OCI-LY3 (cell line): ENCODE measurements at regions not wholly inside any gene's neighbourhood (a gene's known extent, or its start where the extent isn't known, plus 50 kb on each side); places are given as distances from the start of the nearest gene placed in this dataset.

ENCODE experiments used
- H2AFZ ChIP-seq: fragments of 200-600, 300-600 bp; shearing (Covaris generic); 2 replicates; pipeline ENCODE4 v1.6.0; 2014; ENCODE audit warnings: antibody characterized with exemption, low read depth, low read length
- H3K27ac ChIP-seq: fragments of 200-600, 300-600 bp; sonication (generic); 2 replicates; pipeline ENCODE4 v1.5.1; 2014; ENCODE audit warnings: mild to moderate bottlenecking, low read length, moderate library complexity, mixed read lengths
- H3K27me3 ChIP-seq: fragments of 200-600, 300-600 bp; sonication (generic); 2 replicates; pipeline ENCODE4 v1.6.1; 2014; ENCODE audit warnings: low read depth, low read length, mixed read lengths
- H3K36me3 ChIP-seq: fragments of 200-600, 300-600 bp; sonication (generic); replicated peaks from 2 replicates; pipeline ENCODE3; 2014; ENCODE audit warnings: low read depth, low read length, mixed read lengths
- H3K4me1 ChIP-seq: fragments of 300-600, 200-600 bp; sonication (generic); 2 replicates; pipeline ENCODE4 v1.6.1; 2014; ENCODE audit warnings: low read length, mixed read lengths
- H3K4me2 ChIP-seq: fragments of 200-600, 300-600 bp; sonication (generic); 2 replicates; pipeline ENCODE4 v1.6.1; 2014; ENCODE audit warnings: low read length, mixed read lengths
- H3K4me3 ChIP-seq: fragments of 300-600, 200-600 bp; sonication (generic); 2 replicates; pipeline ENCODE4 v1.5.1; 2014; ENCODE audit warnings: antibody characterized with exemption, mild to moderate bottlenecking, low read length, moderate library complexity
- H3K79me2 ChIP-seq: fragments of 300-600, 200-600 bp; shearing (Covaris generic); 2 replicates; pipeline ENCODE4 v1.6.1; 2014; ENCODE audit warnings: mild to moderate bottlenecking, low read length, mixed read lengths
- H3K9ac ChIP-seq: fragments of 300-600, 200-600 bp; shearing (Covaris generic); 2 replicates; pipeline ENCODE4 v1.6.0; 2014; ENCODE audit warnings: mild to moderate bottlenecking, low read length, moderate library complexity
- H3K9me3 ChIP-seq: fragments of 200-600, 300-600 bp; shearing (Covaris generic); 2 replicates; pipeline ENCODE4 v1.6.1; 2014; ENCODE audit warnings: low read length, mixed read lengths; ENCODE audit not compliant: insufficient read depth
- H4K20me1 ChIP-seq: fragments of 200-600, 300-600 bp; sonication (generic); 2 replicates; pipeline ENCODE4 v1.6.1; 2016; ENCODE audit warnings: low read length, mixed read lengths; ENCODE audit not compliant: insufficient read depth
- EZH2phosphoT487 ChIP-seq: fragments of 200-600 bp; shearing (Covaris generic); IDR thresholded peaks from 2 replicates; pipeline ENCODE4 v1.6.1; 2018; ENCODE audit warnings: antibody characterized with exemption, mixed run types, low read depth
- TF ChIP-seq, protein P1 (sequence below): fragments of 200-600, 300-600 bp; sonication (generic); IDR thresholded peaks from 2 replicates; pipeline ENCODE4 v1.5.1; 2014; ENCODE audit warnings: antibody characterized with exemption, low read length, low read depth

DNA sequence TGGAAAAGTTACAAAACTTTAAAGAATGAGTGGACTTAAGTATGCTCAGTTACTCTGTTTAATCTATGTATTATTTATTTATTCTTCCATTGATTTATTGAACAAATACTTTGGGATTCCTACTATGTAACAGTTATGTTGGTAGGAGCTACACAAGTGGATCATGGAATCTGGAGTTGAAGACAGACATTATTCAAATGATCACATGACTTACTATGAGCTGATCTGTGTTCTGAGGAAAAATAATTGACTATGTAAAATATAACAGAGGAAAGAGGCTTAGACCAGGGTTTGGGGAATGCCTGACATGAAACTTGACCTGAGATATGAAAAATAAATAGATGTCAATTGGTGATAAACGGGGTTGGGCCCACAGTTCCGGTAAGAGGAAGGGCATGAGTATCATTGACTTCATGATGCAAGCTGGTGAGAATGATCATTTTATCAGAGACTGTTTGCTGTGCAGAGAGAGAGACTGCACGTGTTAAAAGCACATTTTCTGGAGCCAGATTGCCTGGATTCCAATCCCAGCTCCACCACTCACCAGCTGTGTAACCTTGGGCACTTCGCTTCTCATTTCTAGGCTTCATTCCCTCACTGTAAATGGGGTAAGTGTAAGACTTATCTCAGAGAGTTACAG is 179.0 kb downstream of the SPCS3 start:
- H3K4me3 ChIP-seq = no peak overlapping the region
- no peaks in the 10 kb centered on the region for H3K36me3 ChIP-seq
- H3K9ac ChIP-seq = no peak overlapping the region
- no peaks in the 10 kb centered on the region for H3K27me3 ChIP-seq
- H2AFZ ChIP-seq = no peak overlapping the region
- no peak overlapping the region for H3K27ac ChIP-seq
- H3K4me2 ChIP-seq = no peak overlapping the region
- TF ChIP-seq, protein P1, sequence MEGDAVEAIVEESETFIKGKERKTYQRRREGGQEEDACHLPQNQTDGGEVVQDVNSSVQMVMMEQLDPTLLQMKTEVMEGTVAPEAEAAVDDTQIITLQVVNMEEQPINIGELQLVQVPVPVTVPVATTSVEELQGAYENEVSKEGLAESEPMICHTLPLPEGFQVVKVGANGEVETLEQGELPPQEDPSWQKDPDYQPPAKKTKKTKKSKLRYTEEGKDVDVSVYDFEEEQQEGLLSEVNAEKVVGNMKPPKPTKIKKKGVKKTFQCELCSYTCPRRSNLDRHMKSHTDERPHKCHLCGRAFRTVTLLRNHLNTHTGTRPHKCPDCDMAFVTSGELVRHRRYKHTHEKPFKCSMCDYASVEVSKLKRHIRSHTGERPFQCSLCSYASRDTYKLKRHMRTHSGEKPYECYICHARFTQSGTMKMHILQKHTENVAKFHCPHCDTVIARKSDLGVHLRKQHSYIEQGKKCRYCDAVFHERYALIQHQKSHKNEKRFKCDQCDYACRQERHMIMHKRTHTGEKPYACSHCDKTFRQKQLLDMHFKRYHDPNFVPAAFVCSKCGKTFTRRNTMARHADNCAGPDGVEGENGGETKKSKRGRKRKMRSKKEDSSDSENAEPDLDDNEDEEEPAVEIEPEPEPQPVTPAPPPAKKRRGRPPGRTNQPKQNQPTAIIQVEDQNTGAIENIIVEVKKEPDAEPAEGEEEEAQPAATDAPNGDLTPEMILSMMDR = no peak
- TF ChIP-seq EZH2phosphoT487 = no peak
- no peaks in the 10 kb centered on the region for H3K4me1 ChIP-seq
- H4K20me1 ChIP-seq = no peaks in the 10 kb centered on the region
- no peaks in the 10 kb centered on the region for H3K79me2 ChIP-seq
- H3K9me3 ChIP-seq = no peaks in the 10 kb centered on the region

DNA sequence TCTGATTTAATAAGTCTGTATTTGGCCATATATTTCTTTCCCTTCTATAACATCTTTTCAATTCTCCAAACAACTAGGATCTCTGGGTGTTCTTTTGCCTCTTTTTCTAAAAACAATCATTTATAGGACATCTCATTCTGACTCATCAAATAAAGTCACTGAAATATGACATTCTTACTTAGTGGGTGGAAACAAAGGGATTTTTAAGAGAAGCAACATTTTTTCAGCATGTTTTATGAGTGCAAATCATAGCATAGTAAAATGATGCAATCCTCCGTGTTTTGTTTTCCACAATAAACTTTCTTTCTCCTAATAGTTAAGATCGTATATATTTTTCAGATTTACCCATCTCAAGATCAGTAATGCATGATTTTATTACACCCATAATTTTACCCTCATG is 179.8 kb downstream of the SPCS3 start:
- Histone ChIP-seq H3K27me3 (no peaks in the 10 kb centered on the region), H3K27ac (no peak overlapping the region), H3K9me3 (no peaks in the 10 kb centered on the region), H3K4me3 (no peak overlapping the region), H3K79me2 (no peaks in the 10 kb centered on the region), H2AFZ (peak overlapping the region; percentile 14; the same call in 1 of the 2 replicates), H4K20me1 (no peaks in the 10 kb centered on the region), H3K4me1 (no peaks in the 10 kb centered on the region), H3K4me2 (no peak overlapping the region), H3K36me3 (no peaks in the 10 kb centered on the region), H3K9ac (no peak overlapping the region)
- TF ChIP-seq, protein P1 = no peak
- TF ChIP-seq EZH2phosphoT487 = no peak

DNA sequence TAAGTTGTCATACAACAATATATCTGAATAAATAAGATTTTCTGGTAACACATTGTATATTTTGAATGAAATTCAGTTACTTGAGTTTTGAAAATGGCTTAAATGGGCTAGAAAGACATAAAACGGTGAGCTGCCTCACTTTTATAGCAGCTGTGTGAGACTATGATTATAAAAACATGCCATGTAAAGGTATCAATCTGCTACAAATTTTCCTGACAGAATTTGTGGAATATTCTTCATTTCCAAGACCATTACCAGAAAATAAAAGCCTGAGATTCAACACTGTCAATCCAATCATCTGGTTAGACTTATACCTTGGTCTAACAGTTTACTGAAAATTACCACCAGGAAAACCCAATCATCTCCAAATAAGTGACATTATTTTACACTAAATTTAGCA is 181.1 kb downstream of the SPCS3 start:
- Histone ChIP-seq H3K27ac (no peak overlapping the region), H3K36me3 (no peaks in the 10 kb centered on the region), H3K27me3 (no peaks in the 10 kb centered on the region), H4K20me1 (no peaks in the 10 kb centered on the region), H3K4me2 (no peak overlapping the region), H3K79me2 (no peaks in the 10 kb centered on the region), H3K9me3 (no peaks in the 10 kb centered on the region), H3K4me1 (no peaks in the 10 kb centered on the region), H3K9ac (no peak overlapping the region), H3K4me3 (no peak overlapping the region), H2AFZ (no peak overlapping the region)
- no peak for TF ChIP-seq EZH2phosphoT487
- TF ChIP-seq, protein P1 = no peak

DNA sequence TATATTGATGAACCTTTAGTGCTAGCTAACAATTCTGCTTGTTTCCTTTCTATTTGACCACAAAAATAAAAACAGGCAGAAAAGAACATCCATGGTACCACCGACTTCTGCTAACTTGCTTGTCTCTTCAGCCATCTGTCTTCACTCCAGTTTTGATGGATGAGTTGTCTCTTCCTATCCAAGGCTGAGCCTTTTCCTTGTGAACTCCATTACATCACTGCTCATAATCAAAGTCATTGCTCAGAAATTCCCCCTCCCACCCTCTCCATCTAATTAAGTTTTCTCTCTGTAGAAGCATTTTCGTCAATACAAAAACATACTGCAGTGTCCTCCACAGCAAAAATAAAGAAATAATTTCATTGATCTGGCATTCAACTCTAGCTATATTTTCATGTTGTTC is 184.4 kb downstream of the SPCS3 start:
- Histone ChIP-seq H2AFZ (no peak overlapping the region), H3K4me1 (no peaks in the 10 kb centered on the region), H3K4me3 (no peak overlapping the region), H3K27me3 (no peaks in the 10 kb centered on the region), H3K79me2 (no peaks in the 10 kb centered on the region), H3K9me3 (no peaks in the 10 kb centered on the region), H3K27ac (no peak overlapping the region), H3K9ac (no peak overlapping the region), H3K36me3 (no peaks in the 10 kb centered on the region), H4K20me1 (no peaks in the 10 kb centered on the region), H3K4me2 (no peak overlapping the region)
- TF ChIP-seq, protein P1 = no peak
